GM12878 (cell line): ENCODE measurements at regions not wholly inside any gene's neighbourhood (a gene's known extent, or its start where the extent isn't known, plus 50 kb on each side); places are given as distances from the start of the nearest gene placed in this dataset.

ENCODE experiments used
- ATAC-seq: fragments of 200-7000 bp; cut with Tn5 transposase; 3 replicates; pipeline ENCODE4 v1.9.1; 2020; ENCODE audit warnings: mild to moderate bottlenecking, moderate library complexity
- BruUV-seq: library from RNA; stranded (reverse); fragments of 400-500 nt; replicated peaks from 2 replicates; lab custom pipeline; 2021; lab: Mats Ljungman, UMichigan
- CTCF ChIA-PET: fragments of 300-600 bp; sonication (Branson Sonifier 250); formaldehyde crosslinking; extraction: SDS; loops from one replicate; lab custom pipeline; 2021; ENCODE audit warnings: inconsistent platforms; lab: Yijun Ruan, JAX
- POLR2A ChIA-PET: fragments of 350-600 bp; formaldehyde crosslinking; extraction: SDS; loops from one replicate; lab custom pipeline; 2021; ENCODE audit warnings: inconsistent platforms; lab: Charles Lee
- RAD21 ChIA-PET: fragments of 300-600 bp; sonication (Branson Sonifier 250); formaldehyde crosslinking; loops from one replicate; lab custom pipeline; 2023; ENCODE audit warnings: antibody characterized with exemption; ENCODE audit not compliant: unreplicated experiment; lab: Charles Lee
- SMC1A ChIA-PET: fragments of 300-600 bp; sonication (Branson Sonifier 250); formaldehyde crosslinking; loops from one replicate; lab custom pipeline; 2023; ENCODE audit not compliant: unreplicated experiment, uncharacterized antibody; lab: Charles Lee
- DNase-seq: peaks from one replicate; pipeline ENCODE4 v3.0.0-alpha.2; 2011; ENCODE audit warnings: low read depth, low spot score
- FAIRE-seq: peaks from 3 replicates; lab custom pipeline; 2011; peaks lifted over from hg19 to GRCh38; lab: Jason Lieb, UNC
- H2AFZ ChIP-seq: 2 replicates; pipeline ENCODE4 v1.6.0; 2011; ENCODE audit warnings: low read depth, low read length, control low read depth; ENCODE audit not compliant: control insufficient read depth
- H3K27ac ChIP-seq: 2 replicates; pipeline ENCODE4 v1.5.1; 2011; ENCODE audit warnings: control low read depth; ENCODE audit not compliant: control insufficient read depth, insufficient read depth
- H3K27me3 ChIP-seq, 2 experiments: replicated peaks in 1 of 2; 2 replicates each; pipeline versions ENCODE4 v1.6.0 to v1.6.1; 2011; ENCODE audit warnings: low read length in 1 of 2; ENCODE audit not compliant: control insufficient read depth in 2 of 2, insufficient read depth in 2 of 2
- H3K36me3 ChIP-seq, 2 experiments: 2 replicates each; pipeline ENCODE4 v1.5.1; 2011; ENCODE audit warnings: low read length in 1 of 2; ENCODE audit not compliant: control insufficient read depth in 2 of 2, insufficient read depth in 2 of 2
- H3K4me1 ChIP-seq: 2 replicates; pipeline ENCODE4 v1.6.1; 2011; ENCODE audit warnings: mild to moderate bottlenecking, low read length, moderate library complexity, mixed read lengths; ENCODE audit not compliant: control insufficient read depth, insufficient read depth
- H3K4me2 ChIP-seq: 2 replicates; pipeline ENCODE4 v1.6.0; 2011; ENCODE audit warnings: control low read depth; ENCODE audit not compliant: control insufficient read depth, insufficient read depth
- H3K4me3 ChIP-seq: fragments of 200-600 bp; sonication (generic); 2 replicates; pipeline ENCODE4 v1.5.1; 2016
- H3K79me2 ChIP-seq: 2 replicates; pipeline ENCODE4 v1.6.0; 2011; ENCODE audit warnings: low read length; ENCODE audit not compliant: control insufficient read depth, insufficient read depth
- H3K9ac ChIP-seq: 2 replicates; pipeline ENCODE4 v1.8.0; 2011; ENCODE audit warnings: low read length, control low read depth, mixed read lengths; ENCODE audit not compliant: control insufficient read depth, insufficient read depth
- H3K9me3 ChIP-seq: replicated peaks from 3 replicates; pipeline ENCODE4 v1.5.1; 2011; ENCODE audit warnings: mild to moderate bottlenecking, low read length; ENCODE audit not compliant: control insufficient read depth, insufficient read depth
- H4K20me1 ChIP-seq: 2 replicates; pipeline ENCODE4 v1.6.0; 2011; ENCODE audit not compliant: control insufficient read depth, insufficient read depth
- ATF7 ChIP-seq: fragments of 450-650 bp; IDR thresholded peaks from 2 replicates; pipeline ENCODE4 v1.6.1; 2016; ENCODE audit warnings: low read depth, mild to moderate bottlenecking
- CHD1 ChIP-seq: IDR thresholded peaks from 2 replicates; pipeline ENCODE4 v1.6.1; 2012; ENCODE audit warnings: low read depth, low read length, improper control_type of control experiment
- HCFC1 ChIP-seq: fragments of 150-350 bp; IDR thresholded peaks from 2 replicates; pipeline ENCODE4 v1.6.1; 2014; ENCODE audit warnings: low read length
- MYC ChIP-seq: IDR thresholded peaks from 2 replicates; pipeline ENCODE4 v1.6.1; 2011; ENCODE audit warnings: mild to moderate bottlenecking, low read length, moderate library complexity, inconsistent platforms; ENCODE audit not compliant: insufficient read depth, insufficient replicate concordance, insufficient read length, severe bottlenecking
- NR2C1 ChIP-seq: fragments of 450-650 bp; IDR thresholded peaks from 2 replicates; pipeline ENCODE4 v1.6.1; 2017; ENCODE audit warnings: antibody characterized with exemption, mild to moderate bottlenecking, moderate library complexity
- POU2F2 ChIP-seq: IDR thresholded peaks from 3 replicates; pipeline ENCODE4 v1.6.1; 2011; ENCODE audit warnings: low read depth, mild to moderate bottlenecking, low read length, borderline replicate concordance
- SIX5 ChIP-seq: IDR thresholded peaks from 2 replicates; pipeline ENCODE4 v1.6.1; 2011; ENCODE audit warnings: mild to moderate bottlenecking, low read depth, low read length, moderate library complexity; ENCODE audit not compliant: severe bottlenecking
- SPI1 ChIP-seq: IDR thresholded peaks from 2 replicates; pipeline ENCODE4 v1.6.1; 2011; ENCODE audit warnings: low read depth, mild to moderate bottlenecking, low read length, moderate library complexity, borderline replicate concordance; ENCODE audit not compliant: insufficient read depth
- YY1 ChIP-seq: IDR thresholded peaks from 2 replicates; pipeline ENCODE4 v1.6.1; 2011; ENCODE audit warnings: low read depth, mild to moderate bottlenecking, low read length
- ZNF274 ChIP-seq: IDR thresholded peaks from one replicate; pipeline ENCODE4 v1.8.0; 2011; ENCODE audit not compliant: insufficient read length, insufficient read depth
- WGBS: methylation state at CpG from one replicate; pipeline ENCODE4 v1.1.6; 2016; ENCODE audit warnings: low lambda C conversion rate; ENCODE audit not compliant: insufficient replicate concordance, insufficient coverage; ENCODE audit errors: missing lambda C conversion rate; 5-methylcytosine and 5-hydroxymethylcytosine counted together
- in situ Hi-C: fragments of 300-500 bp; cut with MboI; formaldehyde crosslinking; loops from 9 replicates; pipeline ENCODE4 v1.14.3; 2018; ENCODE audit warnings: mixed read lengths
- intact Hi-C: fragments of 100-400 bp; cut with micrococcal nuclease; formaldehyde crosslinking; loops from one replicate; pipeline ENCODE4 v1.14.2; 2022; ENCODE audit not compliant: unreplicated experiment
- TF ChIP-seq, protein P1 (sequence below): IDR thresholded peaks from 2 replicates; pipeline ENCODE4 v1.6.1; 2012; ENCODE audit warnings: low read depth, low read length, improper control_type of control experiment
- TF ChIP-seq, protein P2 (sequence below): IDR thresholded peaks from 2 replicates; pipeline ENCODE4 v1.6.1; 2011; ENCODE audit warnings: mild to moderate bottlenecking, low read depth, low read length, moderate library complexity; ENCODE audit not compliant: insufficient replicate concordance

DNA sequence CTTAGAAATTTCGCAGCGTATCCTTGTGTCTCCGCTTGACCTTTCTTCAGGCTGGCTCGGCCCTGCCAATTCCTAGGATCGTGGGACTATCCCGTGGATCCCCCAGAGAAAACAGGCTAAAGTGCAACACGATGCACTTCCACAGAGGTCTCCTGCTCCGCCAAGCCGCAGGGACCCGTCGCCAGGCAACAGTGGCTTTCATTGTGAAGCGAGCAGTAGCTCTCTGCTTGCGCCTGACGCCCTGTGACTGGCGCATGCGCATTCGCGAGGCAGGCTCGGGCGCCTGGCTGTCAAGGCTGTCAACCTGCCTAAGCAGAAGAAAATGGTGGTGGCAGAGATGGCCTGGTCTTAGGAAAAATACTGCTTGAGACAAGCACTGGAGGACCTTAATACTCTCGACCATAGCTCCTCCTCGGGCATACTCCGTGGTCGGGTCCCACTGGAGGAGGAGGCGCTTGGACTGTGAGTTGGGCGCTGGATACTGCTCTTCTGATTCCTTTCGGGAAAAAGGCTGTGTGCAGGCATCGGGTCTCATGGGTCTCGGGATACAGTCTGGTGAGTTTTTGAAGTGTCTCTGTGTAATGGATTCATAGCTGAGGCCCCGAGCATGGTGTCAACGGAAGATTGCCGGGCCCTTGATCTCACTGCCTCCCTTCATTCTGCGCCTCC is 2336.1 kb downstream of the TP53TG3F start:
- WGBS, result 52% methylated on average over 30 of the region's 33 CpGs
- DNase-seq (no peak), FAIRE-seq (no peak)
- in situ Hi-C loops (no loop called here), intact Hi-C loops (no loop called here)
- CTCF ChIA-PET, result no interaction called here
- no peaks in the 10 kb centered on the region for H3K4me1 ChIP-seq
- SMC1A ChIA-PET, result interaction anchor here (1.2 kb wide), 1 partner anchor 194 kb away, joined by 3 read pairs; no protein-coding TSS in a partner anchor
- no TSS peak for BruUV-seq
- H3K79me2 ChIP-seq, result no peaks in the 10 kb centered on the region
- H3K27me3 ChIP-seq, result no peaks in the 10 kb centered on the region
- POLR2A ChIA-PET, result no interaction called here
- no peaks in the 10 kb centered on the region; the same call in 2 of the 3 replicates for H3K9me3 ChIP-seq
- H3K9ac ChIP-seq, result no peak overlapping the region
- no peak for TF ChIP-seq HCFC1
- TF ChIP-seq ATF7, result no peak
- TF ChIP-seq POU2F2, result no peak
- TF ChIP-seq, protein P1, sequence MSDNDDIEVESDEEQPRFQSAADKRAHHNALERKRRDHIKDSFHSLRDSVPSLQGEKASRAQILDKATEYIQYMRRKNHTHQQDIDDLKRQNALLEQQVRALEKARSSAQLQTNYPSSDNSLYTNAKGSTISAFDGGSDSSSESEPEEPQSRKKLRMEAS, result no peak
- TF ChIP-seq ZNF274, result no peak
- TF ChIP-seq MYC, result no peak
- no peak for TF ChIP-seq SIX5
- TF ChIP-seq CHD1, result no peak
- TF ChIP-seq, protein P2, sequence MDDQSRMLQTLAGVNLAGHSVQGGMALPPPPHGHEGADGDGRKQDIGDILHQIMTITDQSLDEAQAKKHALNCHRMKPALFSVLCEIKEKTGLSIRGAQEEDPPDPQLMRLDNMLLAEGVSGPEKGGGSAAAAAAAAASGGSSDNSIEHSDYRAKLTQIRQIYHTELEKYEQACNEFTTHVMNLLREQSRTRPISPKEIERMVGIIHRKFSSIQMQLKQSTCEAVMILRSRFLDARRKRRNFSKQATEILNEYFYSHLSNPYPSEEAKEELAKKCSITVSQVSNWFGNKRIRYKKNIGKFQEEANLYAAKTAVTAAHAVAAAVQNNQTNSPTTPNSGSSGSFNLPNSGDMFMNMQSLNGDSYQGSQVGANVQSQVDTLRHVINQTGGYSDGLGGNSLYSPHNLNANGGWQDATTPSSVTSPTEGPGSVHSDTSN, result no peak
- no peak for TF ChIP-seq YY1
- TF ChIP-seq NR2C1, result no peak
- TF ChIP-seq SPI1, result no peak
- TF ChIP-seq, all 136 proteins: peak for 0
- RAD21 ChIA-PET, result interaction anchor here (1.5 kb wide), 1 partner anchor 203 kb away, joined by 3 read pairs; no protein-coding TSS in a partner anchor
- no peak overlapping the region for H3K4me3 ChIP-seq
- ATAC-seq, result no peak
- no peaks in the 10 kb centered on the region for H3K36me3 ChIP-seq
- no peak overlapping the region for H2AFZ ChIP-seq
- no peaks in the 10 kb centered on the region for H4K20me1 ChIP-seq
- H3K4me2 ChIP-seq, result no peak overlapping the region
- no peak overlapping the region for H3K27ac ChIP-seq
